Natural killer cell treated with Interleukin-12 subunit alpha and Interleukin-12 subunit beta and Interleukin-15 and Interleukin-18, amount 100 ng/mL, for 72 hours (primary cell): ENCODE measurements at regions not wholly inside any gene's neighbourhood (a gene's known extent, or its start where the extent isn't known, plus 50 kb on each side); places are given as distances from the start of the nearest gene placed in this dataset.
"Not testable (repeated sequence)": the region's sequence is repeated elsewhere in the genome, so short reads cannot be mapped to it uniquely, and the experiment has no call there.

Experiments
- ATAC-seq, 2 donors: fragments of 150-1000 bp; cut with Tn5 transposase in 1 of 2; sonication (Bioruptor Pico), chemical (Tn5 transposase) in 1 of 2; 2 replicates each; pipeline ENCODE4 v1.10.0; 2021
- DNase-seq: peaks from one replicate; pipeline ENCODE4 v3.0.0; 2022; ENCODE audit warnings: low spot score
- H3K27ac Mint-ChIP-seq, 2 donors: 1 replicate in 1 of 2; 2 replicates in 1 of 2; pipeline ENCODE4 v1.8.0; 2022; ENCODE audit warnings: mixed read lengths in 2 of 2, mild to moderate bottlenecking in 1 of 2, moderate library complexity in 1 of 2
- H3K27me3 Mint-ChIP-seq, 2 donors: 1 replicate in 1 of 2; 2 replicates in 1 of 2; pipeline ENCODE4 v1.8.0; 2022; ENCODE audit warnings: mixed read lengths in 2 of 2
- H3K36me3 Mint-ChIP-seq: one replicate; pipeline ENCODE4 v1.8.0; 2022; ENCODE audit warnings: mixed read lengths
- H3K4me1 Mint-ChIP-seq, 2 donors: 1 replicate in 1 of 2; 2 replicates in 1 of 2; pipeline ENCODE4 v1.8.0; 2022; ENCODE audit warnings: low read depth in 2 of 2, mixed read lengths in 2 of 2, mild to moderate bottlenecking in 1 of 2
- H3K4me3 Mint-ChIP-seq: one replicate; pipeline ENCODE4 v1.8.0; 2022; ENCODE audit warnings: mixed read lengths
- H3K9me3 Mint-ChIP-seq: 2 replicates; pipeline ENCODE4 v1.8.0; 2022; ENCODE audit warnings: mixed read lengths

- not testable (repeated sequence) for ATAC-seq, H3K4me3 Mint-ChIP-seq, DNase-seq, H3K36me3 Mint-ChIP-seq, H3K9me3 Mint-ChIP-seq, H3K4me1 Mint-ChIP-seq, H3K27ac Mint-ChIP-seq
- H3K27me3 Mint-ChIP-seq = peaks cover 20 to 21% of the 10 kb centered on the region in 2 donors
Observed at GRCh38 chr9:16299368-16299767, 571.1 kb downstream of the BNC2 start.

DNA sequence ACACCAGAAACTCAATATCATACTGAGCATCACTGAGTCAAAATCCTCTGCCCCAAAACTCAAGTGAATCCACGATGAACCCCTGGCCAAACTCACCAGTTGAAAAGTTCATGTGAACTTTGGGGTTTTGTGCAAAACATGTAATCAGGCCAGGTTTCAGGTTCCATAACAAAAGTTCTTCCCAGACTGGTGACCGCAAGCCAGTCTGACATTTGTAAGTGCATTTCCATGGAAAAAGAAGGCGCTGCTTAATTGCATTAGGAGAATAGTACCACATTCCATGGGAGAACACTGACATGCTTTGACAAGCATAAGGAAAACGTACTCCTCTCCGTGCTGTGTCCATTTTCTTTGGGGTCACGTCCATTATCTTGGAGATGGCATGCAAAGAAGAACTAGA, 567.0 kb downstream of the BNC2 start:
- peaks cover 2% of the 10 kb centered on the region for H3K9me3 Mint-ChIP-seq
- H3K4me1 Mint-ChIP-seq = no peaks in the 10 kb centered on the region
- no peak for DNase-seq
- no peak for ATAC-seq
- H3K36me3 Mint-ChIP-seq = no peaks in the 10 kb centered on the region
- H3K27me3 Mint-ChIP-seq = peaks cover 9 to 14% of the 10 kb centered on the region in 2 donors
- H3K4me3 Mint-ChIP-seq = no peak overlapping the region
- H3K27ac Mint-ChIP-seq = no peak overlapping the region

- H3K4me3 Mint-ChIP-seq = no peak overlapping the region
- H3K27me3 Mint-ChIP-seq = peaks cover 9 to 12% of the 10 kb centered on the region in 2 donors
- no peaks in the 10 kb centered on the region for H3K9me3 Mint-ChIP-seq
- DNase-seq (no peak), ATAC-seq (no peak)
- H3K4me1 Mint-ChIP-seq = no peaks in the 10 kb centered on the region
- H3K36me3 Mint-ChIP-seq = no peaks in the 10 kb centered on the region
- H3K27ac Mint-ChIP-seq = no peak overlapping the region
Observed at GRCh38 chr9:16304301-16304700, 566.2 kb downstream of the BNC2 start.

DNA sequence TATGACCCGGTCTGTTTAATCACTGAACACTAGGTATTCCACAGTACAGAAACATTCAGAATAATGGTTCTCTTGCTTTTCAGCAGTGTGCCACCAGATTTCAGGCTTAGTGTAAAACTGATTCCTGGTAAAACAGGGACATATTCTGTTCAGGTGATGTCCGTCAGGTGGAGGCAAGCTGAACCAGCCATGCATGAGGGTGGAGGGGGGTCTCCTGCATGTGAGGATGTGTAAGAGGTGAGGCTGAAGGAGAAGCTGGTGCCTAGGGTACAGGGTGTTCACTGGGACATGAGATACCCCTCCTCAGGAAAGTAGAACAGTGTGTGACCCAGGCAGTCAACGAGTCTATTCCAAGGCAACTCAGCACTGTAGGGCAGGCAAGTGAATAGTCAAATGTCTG, 563.9 kb downstream of the BNC2 start:
- Mint-ChIP-seq H3K27me3 (peaks cover 9 to 10% of the 10 kb centered on the region in 2 donors), H3K4me1 (no peaks in the 10 kb centered on the region), H3K27ac (no peak overlapping the region), H3K36me3 (no peaks in the 10 kb centered on the region), H3K9me3 (no peaks in the 10 kb centered on the region), H3K4me3 (no peak overlapping the region)
- ATAC-seq = no peak
- DNase-seq = no peak

DNA sequence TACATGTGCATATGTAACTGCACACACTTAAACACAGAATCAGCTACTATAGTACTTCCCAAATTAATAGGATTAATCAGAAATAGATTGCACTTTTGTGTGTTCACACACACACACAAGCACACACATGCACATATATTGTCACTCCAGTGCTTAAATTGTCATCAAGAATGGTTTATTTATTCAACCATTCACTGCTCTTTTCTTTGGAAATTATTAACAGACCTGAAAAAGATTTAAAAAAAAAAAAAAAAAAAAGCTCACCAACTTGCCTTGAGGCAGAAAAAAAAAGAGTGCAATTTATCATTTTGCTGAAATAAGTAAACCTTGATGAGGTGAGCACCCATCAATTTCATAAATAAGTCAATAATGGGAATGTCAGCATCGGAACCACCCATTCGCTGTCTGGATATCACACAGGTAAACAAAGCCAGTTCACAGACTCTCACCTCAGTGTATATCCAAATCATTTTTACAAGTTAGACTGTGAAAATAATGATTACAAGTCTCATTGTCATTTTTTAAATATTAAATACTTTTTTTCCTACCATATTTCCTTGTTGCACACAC, 562.8 kb downstream of the BNC2 start:
- DNase-seq (no peak), ATAC-seq (no peak)
- no peak overlapping the region for H3K27ac Mint-ChIP-seq
- no peaks in the 10 kb centered on the region for H3K4me1 Mint-ChIP-seq
- H3K36me3 Mint-ChIP-seq = no peaks in the 10 kb centered on the region
- H3K4me3 Mint-ChIP-seq = no peak overlapping the region
- H3K27me3 Mint-ChIP-seq = peaks cover 9 to 13% of the 10 kb centered on the region in 2 donors
- peaks cover 3% of the 10 kb centered on the region for H3K9me3 Mint-ChIP-seq

GRCh38 chr9:16308645-16309044, 561.8 kb downstream of the BNC2 start:
- Mint-ChIP-seq H3K4me1 (no peaks in the 10 kb centered on the region), H3K9me3 (peaks cover 3% of the 10 kb centered on the region), H3K27ac (no peak overlapping the region), H3K36me3 (no peaks in the 10 kb centered on the region), H3K4me3 (no peak overlapping the region), H3K27me3 (peaks cover 9 to 14% of the 10 kb centered on the region in 2 donors)
- DNase-seq (no peak), ATAC-seq (no peak)

DNA sequence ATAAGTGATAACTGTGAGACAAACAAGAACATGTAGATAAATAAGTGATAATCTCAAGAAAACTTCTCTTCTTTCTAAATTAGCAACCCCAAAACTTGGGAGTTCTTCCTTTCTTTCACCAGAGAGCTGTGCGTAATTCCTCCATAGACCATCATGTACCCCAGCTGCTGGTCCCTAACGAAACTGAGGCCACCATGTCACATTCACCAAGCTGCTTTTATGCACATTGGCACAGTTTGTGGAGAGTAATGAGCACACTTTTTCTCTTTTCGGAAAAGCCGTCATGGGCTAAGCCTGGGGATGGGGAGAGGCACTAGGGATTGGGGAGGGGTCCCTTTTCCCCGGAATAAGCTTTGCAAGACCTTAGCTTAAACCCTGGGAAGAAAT, 561.4 kb downstream of the BNC2 start:
- no peaks in the 10 kb centered on the region for H3K4me1 Mint-ChIP-seq
- peaks cover 9 to 14% of the 10 kb centered on the region in 2 donors for H3K27me3 Mint-ChIP-seq
- H3K27ac Mint-ChIP-seq = no peak overlapping the region
- ATAC-seq (no peak), DNase-seq (no peak)
- no peaks in the 10 kb centered on the region for H3K36me3 Mint-ChIP-seq
- no peak overlapping the region for H3K4me3 Mint-ChIP-seq
- H3K9me3 Mint-ChIP-seq = peaks cover 3% of the 10 kb centered on the region

- Mint-ChIP-seq H3K4me3 (no peak overlapping the region), H3K4me1 (no peaks in the 10 kb centered on the region), H3K27me3 (peaks cover 4 to 10% of the 10 kb centered on the region in 2 donors), H3K9me3 (peaks cover 3% of the 10 kb centered on the region), H3K36me3 (no peaks in the 10 kb centered on the region), H3K27ac (no peak overlapping the region)
- DNase-seq = no peak
- no peak for ATAC-seq
Observed at GRCh38 chr9:16309469-16310271, 560.8 kb downstream of the BNC2 start.

DNA sequence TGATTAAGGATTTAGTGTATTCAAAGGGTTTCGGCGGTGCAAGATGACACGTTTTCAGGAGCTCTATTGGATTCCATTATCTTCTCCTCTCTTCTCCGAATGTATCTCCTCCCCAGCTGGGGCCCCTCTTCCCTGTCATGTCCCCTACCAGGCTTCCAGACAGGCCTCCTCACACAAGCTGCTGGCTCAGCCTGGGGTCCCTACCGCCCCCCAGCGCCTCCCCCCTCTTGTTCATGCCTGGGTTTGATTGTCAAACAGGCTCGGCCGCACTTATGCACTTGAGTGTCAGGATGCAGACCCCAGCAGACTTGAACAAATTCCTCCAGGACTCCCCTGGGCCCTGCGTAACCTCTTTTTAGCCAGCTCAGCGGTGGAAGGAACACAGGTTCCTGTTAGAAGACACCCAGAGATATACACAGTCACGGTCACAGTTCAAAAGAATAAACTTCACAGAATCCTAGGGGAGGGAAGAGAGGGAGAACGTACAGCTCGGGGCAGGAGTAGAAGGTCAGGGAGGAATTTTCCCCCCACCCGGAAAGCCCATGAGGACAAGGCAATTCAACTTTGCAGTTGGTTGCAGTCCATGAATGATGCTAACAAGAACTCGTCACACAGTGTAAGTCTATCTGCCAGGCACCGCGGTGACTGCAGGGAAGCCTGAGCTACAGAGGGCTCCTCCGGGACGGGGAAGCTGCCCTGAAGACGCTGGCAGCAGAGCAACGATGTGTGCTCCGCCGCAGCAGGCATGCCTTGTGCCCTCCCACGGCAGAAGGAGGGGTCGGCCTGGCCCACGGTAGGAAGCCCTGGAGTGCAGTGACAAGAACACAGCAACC, 560.0 kb downstream of the BNC2 start:
- H3K9me3 Mint-ChIP-seq = peaks cover 3% of the 10 kb centered on the region
- DNase-seq (no peak), ATAC-seq (no peak)
- H3K4me3 Mint-ChIP-seq = no peak overlapping the region
- H3K4me1 Mint-ChIP-seq = no peaks in the 10 kb centered on the region
- H3K27me3 Mint-ChIP-seq = peaks cover 0 to 7% of the 10 kb centered on the region in 2 donors
- no peaks in the 10 kb centered on the region for H3K36me3 Mint-ChIP-seq
- no peak overlapping the region for H3K27ac Mint-ChIP-seq

- Mint-ChIP-seq H3K36me3 (no peaks in the 10 kb centered on the region), H3K27ac (no peak overlapping the region), H3K4me1 (no peaks in the 10 kb centered on the region), H3K4me3 (no peak overlapping the region), H3K27me3 (peaks cover 0 to 7% of the 10 kb centered on the region in 2 donors), H3K9me3 (peaks cover 3% of the 10 kb centered on the region)
- DNase-seq = no peak
- ATAC-seq = no peak
Observed at GRCh38 chr9:16312116-16312515, 558.4 kb downstream of the BNC2 start.

DNA sequence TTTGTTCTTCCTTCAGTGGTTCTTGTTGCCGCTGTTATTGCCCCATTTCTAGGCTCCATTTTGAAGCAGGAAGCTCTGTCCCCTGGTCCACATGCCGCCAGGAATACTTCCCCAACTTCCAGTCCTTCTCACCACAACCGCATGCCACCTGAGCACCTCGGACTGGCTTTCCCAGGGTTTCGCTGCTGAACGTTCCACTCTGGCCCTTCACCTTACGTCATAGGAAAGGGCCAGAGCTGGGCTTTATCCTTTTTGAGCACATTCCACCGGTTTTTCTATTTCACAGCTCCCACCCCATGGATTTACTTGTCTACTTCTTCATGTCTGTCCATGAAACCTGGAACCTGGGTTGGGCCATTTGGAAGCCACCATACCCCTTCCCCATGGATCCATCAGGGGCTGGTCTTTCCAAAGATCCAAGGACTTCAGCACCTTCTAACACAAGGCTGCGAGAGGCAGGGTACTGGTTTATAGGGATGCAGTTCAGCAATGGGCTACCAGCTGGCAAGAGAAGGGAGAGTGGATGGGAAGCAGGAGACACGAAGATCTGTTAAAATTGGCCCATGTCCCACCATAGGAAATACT, 557.4 kb downstream of the BNC2 start:
- DNase-seq (no peak), ATAC-seq (no peak)
- Mint-ChIP-seq H3K4me3 (no peak overlapping the region), H3K9me3 (peaks cover 3% of the 10 kb centered on the region), H3K27ac (no peak overlapping the region), H3K36me3 (no peaks in the 10 kb centered on the region), H3K27me3 (peaks cover 0 to 7% of the 10 kb centered on the region in 2 donors), H3K4me1 (no peaks in the 10 kb centered on the region)

DNA sequence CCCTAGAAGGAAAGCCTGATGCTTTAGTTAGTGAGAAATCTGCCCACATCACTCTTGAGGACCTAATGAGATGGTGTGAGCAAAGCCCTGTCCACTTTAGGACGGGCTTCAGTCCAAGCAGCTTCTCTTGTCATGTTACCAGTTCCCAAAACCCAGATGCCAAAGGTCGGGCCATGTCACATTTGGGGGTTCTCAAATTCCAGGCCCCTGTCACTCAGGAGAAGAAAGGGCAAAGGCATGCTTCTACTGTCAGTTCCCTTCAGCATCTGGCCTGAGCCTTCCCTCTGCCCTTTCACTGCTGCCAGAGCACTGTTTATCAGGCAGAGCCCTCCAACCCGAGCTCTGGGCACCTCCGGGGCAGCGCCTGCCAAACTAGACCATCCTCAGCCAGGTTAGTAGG, 556.0 kb downstream of the BNC2 start:
- no peaks in the 10 kb centered on the region for H3K4me1 Mint-ChIP-seq
- ATAC-seq (no peak), DNase-seq (no peak)
- peaks cover 0 to 7% of the 10 kb centered on the region in 2 donors for H3K27me3 Mint-ChIP-seq
- H3K9me3 Mint-ChIP-seq = peaks cover 3% of the 10 kb centered on the region
- H3K4me3 Mint-ChIP-seq = no peak overlapping the region
- H3K27ac Mint-ChIP-seq = no peak overlapping the region
- H3K36me3 Mint-ChIP-seq = no peaks in the 10 kb centered on the region

DNA sequence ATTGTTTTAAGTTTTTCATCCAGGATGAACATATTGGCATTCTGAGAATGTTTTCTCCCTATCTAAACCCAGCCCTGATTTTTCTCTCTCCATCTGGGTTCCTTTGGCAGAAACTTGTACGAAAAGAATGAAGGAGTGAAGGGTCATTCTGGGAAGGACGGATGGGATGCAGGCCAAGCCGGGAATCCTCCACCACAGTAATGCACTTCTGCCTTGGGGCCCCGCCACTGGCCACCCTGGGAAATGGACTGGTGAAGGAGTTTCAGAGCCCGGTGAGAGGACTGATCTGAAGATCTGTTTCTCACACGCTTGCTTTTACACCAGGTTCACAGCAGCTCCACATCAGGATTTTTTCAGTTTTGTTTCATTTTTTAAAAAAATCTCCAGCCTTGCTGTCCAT, 554.8 kb downstream of the BNC2 start:
- Mint-ChIP-seq H3K27me3 (peaks cover 0 to 4% of the 10 kb centered on the region in 2 donors), H3K9me3 (peaks cover 3% of the 10 kb centered on the region), H3K36me3 (no peaks in the 10 kb centered on the region), H3K4me3 (no peak overlapping the region), H3K4me1 (no peaks in the 10 kb centered on the region), H3K27ac (no peak overlapping the region)
- no peak for ATAC-seq
- no peak for DNase-seq

DNA sequence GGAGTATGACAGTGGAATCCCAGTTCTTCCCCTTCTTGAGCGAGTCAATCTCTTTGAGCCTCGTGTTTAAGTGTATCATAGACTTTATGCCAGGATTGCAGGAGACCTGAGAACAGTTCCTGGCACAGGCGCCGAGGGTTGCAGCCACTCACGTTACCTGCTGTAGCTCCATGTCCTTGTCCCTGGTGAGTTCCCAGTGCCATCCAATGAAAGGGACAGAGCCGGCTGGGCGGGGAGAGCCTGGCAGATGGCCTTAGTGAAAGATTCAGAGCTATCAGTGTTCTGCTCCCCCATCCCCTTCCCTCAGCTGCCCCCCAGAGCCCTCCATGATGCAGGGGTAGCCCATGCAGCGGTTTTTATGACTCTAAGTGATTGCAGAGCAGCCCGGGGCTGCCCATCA, 554.0 kb downstream of the BNC2 start:
- no peak for ATAC-seq
- Mint-ChIP-seq H3K4me3 (no peak overlapping the region), H3K27me3 (peaks cover 0 to 4% of the 10 kb centered on the region in 2 donors), H3K36me3 (no peaks in the 10 kb centered on the region), H3K27ac (no peak overlapping the region), H3K9me3 (peaks cover 3% of the 10 kb centered on the region), H3K4me1 (no peaks in the 10 kb centered on the region)
- DNase-seq = no peak
